ENCODE measurements at regions not wholly inside any gene's neighbourhood (a gene's known extent, or its start where the extent isn't known, plus 50 kb on each side); places are given as distances from the start of the nearest gene placed in this dataset.

GRCh38 chr2:240358821-240359397 is 76.6 kb upstream of the GPC1 start:
- Histone ChIP-seq H3K4me3 (ENCODE audit: insufficient read depth, low read depth, low read length) (no peak overlapping the region), H3K4me1 (ENCODE audit: control insufficient read depth, insufficient read depth, low read length) (peaks cover 4% of the 10 kb centered on the region), H3K27ac (ENCODE audit: insufficient read depth, low read depth, low read length, poor library complexity, severe bottlenecking) (no peak overlapping the region), H3K36me3 (ENCODE audit: control insufficient read depth, insufficient read depth, low read length) (no peaks in the 10 kb centered on the region), H3K9me3 (ENCODE audit: control insufficient read depth, low read length) (peaks cover 5% of the 10 kb centered on the region), H3K27me3 (ENCODE audit: control insufficient read depth, insufficient read depth, low read length, poor library complexity, severe bottlenecking) (no peaks in the 10 kb centered on the region)
- WGBS, 2 experiments = 91 to 95% methylated on average over 13 of the region's 13 CpGs

- peaks cover 5% of the 10 kb centered on the region for H3K9me3 ChIP-seq (ENCODE audit: control insufficient read depth, low read length)
- peaks cover 5% of the 10 kb centered on the region for H3K4me1 ChIP-seq (ENCODE audit: control insufficient read depth, insufficient read depth, low read length)
- no peaks in the 10 kb centered on the region for H3K36me3 ChIP-seq (ENCODE audit: control insufficient read depth, insufficient read depth, low read length)
- no peak overlapping the region for H3K4me3 ChIP-seq (ENCODE audit: insufficient read depth, low read depth, low read length)
- H3K27ac ChIP-seq (ENCODE audit: insufficient read depth, low read depth, low read length, poor library complexity, severe bottlenecking) = no peak overlapping the region
- no peaks in the 10 kb centered on the region for H3K27me3 ChIP-seq (ENCODE audit: control insufficient read depth, insufficient read depth, low read length, poor library complexity, severe bottlenecking)
- WGBS, 2 experiments = 92 to 93% methylated on average over 3 of the region's 3 CpGs
Measured at GRCh38 chr2:240359695-240360094, 75.8 kb upstream of the GPC1 start.

GRCh38 chr2:240360645-240361475 is 74.6 kb upstream of the GPC1 start:
- 90 to 96% methylated on average over 9 of the region's 9 CpGs for WGBS, 2 experiments
- H3K27ac ChIP-seq (ENCODE audit: insufficient read depth, low read depth, low read length, poor library complexity, severe bottlenecking) = no peak overlapping the region
- no peaks in the 10 kb centered on the region for H3K36me3 ChIP-seq (ENCODE audit: control insufficient read depth, insufficient read depth, low read length)
- peaks cover 5% of the 10 kb centered on the region for H3K4me1 ChIP-seq (ENCODE audit: control insufficient read depth, insufficient read depth, low read length)
- no peaks in the 10 kb centered on the region for H3K27me3 ChIP-seq (ENCODE audit: control insufficient read depth, insufficient read depth, low read length, poor library complexity, severe bottlenecking)
- H3K9me3 ChIP-seq (ENCODE audit: control insufficient read depth, low read length) = peaks cover 5% of the 10 kb centered on the region
- no peak overlapping the region for H3K4me3 ChIP-seq (ENCODE audit: insufficient read depth, low read depth, low read length)

- H3K9me3 ChIP-seq (ENCODE audit: control insufficient read depth, low read length) = peaks cover 5% of the 10 kb centered on the region
- WGBS, 2 experiments = 92 to 95% methylated on average over 10 of the region's 10 CpGs
- no peak overlapping the region for H3K27ac ChIP-seq (ENCODE audit: insufficient read depth, low read depth, low read length, poor library complexity, severe bottlenecking)
- H3K27me3 ChIP-seq (ENCODE audit: control insufficient read depth, insufficient read depth, low read length, poor library complexity, severe bottlenecking) = no peaks in the 10 kb centered on the region
- H3K4me1 ChIP-seq (ENCODE audit: control insufficient read depth, insufficient read depth, low read length) = peaks cover 5% of the 10 kb centered on the region
- H3K36me3 ChIP-seq (ENCODE audit: control insufficient read depth, insufficient read depth, low read length) = no peaks in the 10 kb centered on the region
- H3K4me3 ChIP-seq (ENCODE audit: insufficient read depth, low read depth, low read length) = no peak overlapping the region
Measured at GRCh38 chr2:240362216-240362755, 73.2 kb upstream of the GPC1 start.

- H3K27ac ChIP-seq (ENCODE audit: insufficient read depth, low read depth, low read length, poor library complexity, severe bottlenecking) = no peak overlapping the region
- H3K9me3 ChIP-seq (ENCODE audit: control insufficient read depth, low read length) = peaks cover 5% of the 10 kb centered on the region
- H3K36me3 ChIP-seq (ENCODE audit: control insufficient read depth, insufficient read depth, low read length) = no peaks in the 10 kb centered on the region
- peaks cover 5% of the 10 kb centered on the region for H3K4me1 ChIP-seq (ENCODE audit: control insufficient read depth, insufficient read depth, low read length)
- H3K27me3 ChIP-seq (ENCODE audit: control insufficient read depth, insufficient read depth, low read length, poor library complexity, severe bottlenecking) = no peaks in the 10 kb centered on the region
- no peak overlapping the region for H3K4me3 ChIP-seq (ENCODE audit: insufficient read depth, low read depth, low read length)
- WGBS, 2 experiments = 91 to 93% methylated on average over 28 of the region's 28 CpGs
Measured at GRCh38 chr2:240362826-240363745, 72.4 kb upstream of the GPC1 start.

- Histone ChIP-seq H3K27ac (ENCODE audit: insufficient read depth, low read depth, low read length, poor library complexity, severe bottlenecking) (no peak overlapping the region), H3K4me1 (ENCODE audit: control insufficient read depth, insufficient read depth, low read length) (peaks cover 5% of the 10 kb centered on the region), H3K4me3 (ENCODE audit: insufficient read depth, low read depth, low read length) (no peak overlapping the region), H3K9me3 (ENCODE audit: control insufficient read depth, low read length) (peaks cover 5% of the 10 kb centered on the region), H3K27me3 (ENCODE audit: control insufficient read depth, insufficient read depth, low read length, poor library complexity, severe bottlenecking) (no peaks in the 10 kb centered on the region), H3K36me3 (ENCODE audit: control insufficient read depth, insufficient read depth, low read length) (no peaks in the 10 kb centered on the region)
- WGBS, 2 experiments = 84 to 87% methylated on average over 28 of the region's 28 CpGs
Measured at GRCh38 chr2:240363746-240364581, 71.5 kb upstream of the GPC1 start.

GRCh38 chr2:240364582-240364960 is 70.9 kb upstream of the GPC1 start:
- 91 to 93% methylated on average over 16 of the region's 16 CpGs for WGBS, 2 experiments
- Histone ChIP-seq H3K27me3 (ENCODE audit: control insufficient read depth, insufficient read depth, low read length, poor library complexity, severe bottlenecking) (no peaks in the 10 kb centered on the region), H3K9me3 (ENCODE audit: control insufficient read depth, low read length) (peaks cover 5% of the 10 kb centered on the region), H3K27ac (ENCODE audit: insufficient read depth, low read depth, low read length, poor library complexity, severe bottlenecking) (no peak overlapping the region), H3K4me1 (ENCODE audit: control insufficient read depth, insufficient read depth, low read length) (peaks cover 5% of the 10 kb centered on the region), H3K36me3 (ENCODE audit: control insufficient read depth, insufficient read depth, low read length) (no peaks in the 10 kb centered on the region), H3K4me3 (ENCODE audit: insufficient read depth, low read depth, low read length) (no peak overlapping the region)

- 91 to 94% methylated on average over 30 of the region's 30 CpGs for WGBS, 2 experiments
- Histone ChIP-seq H3K4me1 (ENCODE audit: control insufficient read depth, insufficient read depth, low read length) (peaks cover 10% of the 10 kb centered on the region), H3K9me3 (ENCODE audit: control insufficient read depth, low read length) (peaks cover 5% of the 10 kb centered on the region), H3K27ac (ENCODE audit: insufficient read depth, low read depth, low read length, poor library complexity, severe bottlenecking) (no peak overlapping the region), H3K27me3 (ENCODE audit: control insufficient read depth, insufficient read depth, low read length, poor library complexity, severe bottlenecking) (no peaks in the 10 kb centered on the region), H3K36me3 (ENCODE audit: control insufficient read depth, insufficient read depth, low read length) (no peaks in the 10 kb centered on the region), H3K4me3 (ENCODE audit: insufficient read depth, low read depth, low read length) (no peak overlapping the region)
Measured at GRCh38 chr2:240364961-240365775, 70.3 kb upstream of the GPC1 start.

- no peak overlapping the region for H3K27ac ChIP-seq (ENCODE audit: insufficient read depth, low read depth, low read length, poor library complexity, severe bottlenecking)
- peaks cover 14% of the 10 kb centered on the region for H3K4me1 ChIP-seq (ENCODE audit: control insufficient read depth, insufficient read depth, low read length)
- 80 to 82% methylated on average over 9 of the region's 9 CpGs for WGBS, 2 experiments
- H3K27me3 ChIP-seq (ENCODE audit: control insufficient read depth, insufficient read depth, low read length, poor library complexity, severe bottlenecking) = no peaks in the 10 kb centered on the region
- H3K36me3 ChIP-seq (ENCODE audit: control insufficient read depth, insufficient read depth, low read length) = no peaks in the 10 kb centered on the region
- no peak overlapping the region for H3K4me3 ChIP-seq (ENCODE audit: insufficient read depth, low read depth, low read length)
- H3K9me3 ChIP-seq (ENCODE audit: control insufficient read depth, low read length) = peaks cover 3% of the 10 kb centered on the region
Measured at GRCh38 chr2:240365971-240366471, 69.4 kb upstream of the GPC1 start.
